ENCODE measurements at regions not wholly inside any gene's neighbourhood (a gene's known extent, or its start where the extent isn't known, plus 50 kb on each side); places are given as distances from the start of the nearest gene placed in this dataset.

- peaks cover 8% of the 10 kb centered on the region; the same call in 1 of the 2 replicates for H3K4me1 ChIP-seq (ENCODE audit: insufficient read depth, low read length)
- ATAC-seq = peak; percentile 47
- peak overlapping the region; percentile 29; the same call in 1 of the 2 replicates for H3K4me2 ChIP-seq (ENCODE audit: low read depth, low read length)
- no peak for DNase-seq (ENCODE audit: low spot score)
- H3K27ac ChIP-seq (ENCODE audit: extremely low read length, insufficient read depth, low read length) = no peak overlapping the region
- intact Hi-C loops (cut with micrococcal nuclease; ENCODE audit: unreplicated experiment) = no loop called here
- no TSS peak for BruUV-seq (replicated peaks)
- no peak overlapping the region for H3K4me3 ChIP-seq (replicated peaks in 1 of 3; ENCODE audit: insufficient read depth in 1 of 3, low read depth in 2 of 3, low read length in 3 of 3)
- TF ChIP-seq GABPA (IDR thresholded peaks at IDR 0.05; ENCODE audit: low read depth, low read length) (no peak), GABPA (CRISPR knock-in tag; IDR thresholded peaks at IDR 0.05; ENCODE audit: low read depth) (peak; percentile 69), ETV5 (CRISPR knock-in tag; IDR thresholded peaks at IDR 0.05; ENCODE audit: borderline replicate concordance) (peak; percentile 49; the same call in 1 of the 2 replicates), ZNF407 (CRISPR knock-in tag; IDR thresholded peaks at IDR 0.05; ENCODE audit: not compliant biosample characterization) (no peak), ARID5B (CRISPR knock-in tag; IDR thresholded peaks at IDR 0.05) (peak; percentile 48; the same call in 1 of the 2 replicates), GPBP1L1 (CRISPR knock-in tag; IDR thresholded peaks at IDR 0.05) (no peak), MAX (IDR thresholded peaks at IDR 0.05) (0 out of 2 replicates have a peak, but pooled peaks have one; percentile 22), ZSCAN25 (CRISPR knock-in tag; IDR thresholded peaks at IDR 0.05) (0 out of 2 replicates have a peak, but pooled peaks have one; percentile 38), ELF3 (CRISPR knock-in tag; IDR thresholded peaks at IDR 0.05) (peak; percentile 36; the same call in 1 of the 2 replicates), MED1 (CRISPR knock-in tag; IDR thresholded peaks at IDR 0.05) (peak; percentile 40; the same call in 1 of the 2 replicates)
- H3K79me2 ChIP-seq (ENCODE audit: insufficient read depth, low read length) = no peaks in the 10 kb centered on the region
- CTCF ChIA-PET (ENCODE audit: low intra/inter-chr PET ratio, low total read pairs) = no interaction called here
- H3K9me3 ChIP-seq (ENCODE audit: low read length) = no peaks in the 10 kb centered on the region
- H4K20me1 ChIP-seq (ENCODE audit: insufficient read depth, low read length) = no peaks in the 10 kb centered on the region
- POLR2A ChIA-PET = no interaction called here
- H3K36me3 ChIP-seq (replicated peaks in 1 of 2; ENCODE audit: control insufficient read depth in 1 of 2, insufficient read depth in 2 of 2, low read length in 2 of 2) = no peaks in the 10 kb centered on the region
- H3K27me3 ChIP-seq (ENCODE audit: control insufficient read depth in 1 of 2, insufficient read depth in 2 of 2, low read length in 2 of 2) = no peaks in the 10 kb centered on the region; a peak in 1 of 5 replicates
- H3K9ac ChIP-seq (ENCODE audit: insufficient read depth, low read depth, low read length) = no peak overlapping the region
- H2AFZ ChIP-seq (ENCODE audit: low read length) = no peak overlapping the region
- WGBS (ENCODE audit: low lambda C conversion rate) = 6% methylated on average over 4 of the region's 4 CpGs
- in situ Hi-C loops (cut with HindIII; ENCODE audit: extremely low pct_ligation_motif_present, low pct_unique_long_range_greater_than_20kb) = no loop called here
- FAIRE-seq = no peak
These were observed 213.4 kb upstream of the TBL1XR1 start for GRCh38 chr3:177410730-177411129.
